ENCODE measurements at regions not wholly inside any gene's neighbourhood (a gene's known extent, or its start where the extent isn't known, plus 50 kb on each side); places are given as distances from the start of the nearest gene placed in this dataset.

GRCh38 chr15:53072077-53072476 is 281.9 kb upstream of the ONECUT1 start:
- H3K4me3 ChIP-seq, result no peak overlapping the region
- WGBS, 3 donors, result 0 to 9% (median 1%) methylated on average over 3 of the region's 3 CpGs
- H3K36me3 ChIP-seq, result no peaks in the 10 kb centered on the region
- no peaks in the 10 kb centered on the region for H3K27me3 ChIP-seq
- intact Hi-C loops (cut with DNase I), result no loop called here
- no peak overlapping the region for H3K27ac ChIP-seq
- peak in 1 of 5 donors; percentile 5 for DNase-seq
- TF ChIP-seq CTCF (IDR thresholded peaks at IDR 0.05), result no peak
- no peak for TF ChIP-seq EP300 (IDR thresholded peaks at IDR 0.05)
- TF ChIP-seq POLR2A (IDR thresholded peaks at IDR 0.05), result no peak
- no peaks in the 10 kb centered on the region for H3K4me1 ChIP-seq (ENCODE audit: insufficient read depth)
- H3K9me3 ChIP-seq, result no peaks in the 10 kb centered on the region

GRCh38 chr15:53068636-53069035 is 278.5 kb upstream of the ONECUT1 start:
- intact Hi-C loops (cut with DNase I), result no loop called here
- Histone ChIP-seq H3K4me1 (ENCODE audit: insufficient read depth) (no peaks in the 10 kb centered on the region), H3K27me3 (no peaks in the 10 kb centered on the region), H3K27ac (no peak overlapping the region), H3K4me3 (no peak overlapping the region), H3K9me3 (no peaks in the 10 kb centered on the region), H3K36me3 (no peaks in the 10 kb centered on the region)
- TF ChIP-seq CTCF (IDR thresholded peaks at IDR 0.05) (no peak), POLR2A (IDR thresholded peaks at IDR 0.05) (no peak)
- 31 to 67% (median 41%) methylated on average over 4 of the region's 4 CpGs for WGBS, 3 donors
- no peak for DNase-seq

- TF ChIP-seq POLR2A (IDR thresholded peaks at IDR 0.05), result no peak
- no peak for TF ChIP-seq EP300 (IDR thresholded peaks at IDR 0.05)
- no peak for TF ChIP-seq CTCF (IDR thresholded peaks at IDR 0.05)
- Histone ChIP-seq H3K36me3 (no peaks in the 10 kb centered on the region), H3K4me3 (no peak overlapping the region), H3K27me3 (no peaks in the 10 kb centered on the region), H3K4me1 (ENCODE audit: insufficient read depth) (no peaks in the 10 kb centered on the region), H3K9me3 (peaks cover 0 to 2% of the 10 kb centered on the region in 2 donors), H3K27ac (no peak overlapping the region)
- 72 to 78% (median 76%) methylated on average over 10 of the region's 10 CpGs for WGBS, 3 donors
- DNase-seq, result no peak
- intact Hi-C loops (cut with DNase I), result no loop called here
Observed at GRCh38 chr15:53059273-53060043, 269.3 kb upstream of the ONECUT1 start.

- Histone ChIP-seq H3K9me3 (no peaks in the 10 kb centered on the region), H3K27me3 (no peaks in the 10 kb centered on the region), H3K36me3 (no peaks in the 10 kb centered on the region), H3K4me3 (no peak overlapping the region), H3K4me1 (ENCODE audit: insufficient read depth) (no peaks in the 10 kb centered on the region), H3K27ac (no peak overlapping the region)
- 54 to 68% (median 58%) methylated on average over 2 of the region's 2 CpGs for WGBS, 3 donors
- intact Hi-C loops (cut with DNase I), result no loop called here
- TF ChIP-seq EP300 (IDR thresholded peaks at IDR 0.05), result no peak
- TF ChIP-seq POLR2A (IDR thresholded peaks at IDR 0.05), result no peak
- no peak for TF ChIP-seq CTCF (IDR thresholded peaks at IDR 0.05)
- no peak for DNase-seq
Observed at GRCh38 chr15:53046153-53046790, 256.1 kb upstream of the ONECUT1 start.
